Endodermal cell (in vitro differentiated cells): ENCODE measurements at regions not wholly inside any gene's neighbourhood (a gene's known extent, or its start where the extent isn't known, plus 50 kb on each side); places are given as distances from the start of the nearest gene placed in this dataset.
A peak's percentile ranks its signal among the peaks of the same experiment; 100 is the strongest.

ENCODE experiments used
- DNase-seq: peaks from one replicate; pipeline ENCODE4 v3.0.0-alpha.2; 2017
- H3K27ac ChIP-seq: 2 replicates; pipeline ENCODE4 v1.5.1; 2013; ENCODE audit warnings: mild to moderate bottlenecking, low read depth, low read length, moderate library complexity
- H3K27me3 ChIP-seq: 2 replicates; pipeline ENCODE4 v1.6.1; 2013; ENCODE audit warnings: mild to moderate bottlenecking, low read length, moderate library complexity; ENCODE audit not compliant: insufficient read depth, control insufficient read depth, poor library complexity, severe bottlenecking
- H3K36me3 ChIP-seq: 2 replicates; pipeline ENCODE4 v1.7.0; 2013; ENCODE audit warnings: mild to moderate bottlenecking, low read length, moderate library complexity; ENCODE audit not compliant: control insufficient read depth, insufficient read depth
- H3K4me1 ChIP-seq: one replicate; pipeline ENCODE4 v1.7.0; 2013; ENCODE audit warnings: low read length; ENCODE audit not compliant: control insufficient read depth, insufficient read depth
- H3K4me3 ChIP-seq: 2 replicates; pipeline ENCODE4 v1.5.1; 2013; ENCODE audit warnings: mild to moderate bottlenecking, low read length, moderate library complexity
- H3K9ac ChIP-seq: 2 replicates; pipeline ENCODE4 v1.6.1; 2013; ENCODE audit warnings: mild to moderate bottlenecking, low read length, moderate library complexity; ENCODE audit not compliant: poor library complexity, severe bottlenecking; ENCODE audit errors: extremely low read depth
- H3K9me3 ChIP-seq: 2 replicates; pipeline ENCODE4 v1.6.1; 2013; ENCODE audit warnings: mild to moderate bottlenecking, low read length, moderate library complexity; ENCODE audit not compliant: control insufficient read depth
- H3K27ac Mint-ChIP-seq: 2 replicates; pipeline ENCODE4 v1.8.0; 2020; ENCODE audit warnings: mixed read lengths
- H3K27me3 Mint-ChIP-seq: 2 replicates; pipeline ENCODE4 v1.8.0; 2021; ENCODE audit warnings: mild to moderate bottlenecking, mixed read lengths; ENCODE audit not compliant: insufficient read depth
- H3K36me3 Mint-ChIP-seq: 2 replicates; pipeline ENCODE4 v1.8.0; 2020; ENCODE audit warnings: low read depth, mixed read lengths
- H3K4me1 Mint-ChIP-seq: 2 replicates; pipeline ENCODE4 v1.8.0; 2020; ENCODE audit warnings: mixed read lengths
- H3K4me3 Mint-ChIP-seq: 2 replicates; pipeline ENCODE4 v1.8.0; 2020; ENCODE audit warnings: mild to moderate bottlenecking, moderate library complexity, mixed read lengths
- H3K9me3 Mint-ChIP-seq: 2 replicates; pipeline ENCODE4 v1.8.0; 2020; ENCODE audit warnings: mild to moderate bottlenecking, mixed read lengths
- CTCF ChIP-seq: fragments of 200-600 bp; sonication (generic); conservative IDR thresholded peaks from 2 replicates; pipeline ENCODE4 v1.5.0; 2021; ENCODE audit warnings: antibody characterized with exemption, mild to moderate bottlenecking
- WGBS, 2 experiments: methylation state at CpG; one replicate each; pipeline versions ENCODE4 v1.1.5 to v1.1.7; 2013; ENCODE audit warnings: missing lambda C conversion rate in 2 of 2, mixed read lengths in 1 of 2; ENCODE audit not compliant: insufficient coverage in 1 of 2, insufficient read length in 1 of 2; 5-methylcytosine and 5-hydroxymethylcytosine counted together

GRCh38 chr13:73223372-73223781 lies 164.6 kb downstream of the KLF5 start:
- Mint-ChIP-seq H3K36me3 (no peaks in the 10 kb centered on the region), H3K27me3 (no peaks in the 10 kb centered on the region), H3K9me3 (no peaks in the 10 kb centered on the region), H3K4me3 (no peak overlapping the region), H3K4me1 (peaks cover 34% of the 10 kb centered on the region), H3K27ac (no peak overlapping the region)
- Histone ChIP-seq H3K4me3 (no peak overlapping the region), H3K9me3 (no peaks in the 10 kb centered on the region), H3K36me3 (no peaks in the 10 kb centered on the region), H3K4me1 (peaks cover 5% of the 10 kb centered on the region), H3K27me3 (peaks cover 3% of the 10 kb centered on the region), H3K9ac (no peak overlapping the region), H3K27ac (no peak overlapping the region)
- DNase-seq: peak; percentile 55
- TF ChIP-seq CTCF: no peak
- WGBS, 2 experiments: 77 to 88% methylated on average over 4 to 5 of the region's 5 CpGs

DNA sequence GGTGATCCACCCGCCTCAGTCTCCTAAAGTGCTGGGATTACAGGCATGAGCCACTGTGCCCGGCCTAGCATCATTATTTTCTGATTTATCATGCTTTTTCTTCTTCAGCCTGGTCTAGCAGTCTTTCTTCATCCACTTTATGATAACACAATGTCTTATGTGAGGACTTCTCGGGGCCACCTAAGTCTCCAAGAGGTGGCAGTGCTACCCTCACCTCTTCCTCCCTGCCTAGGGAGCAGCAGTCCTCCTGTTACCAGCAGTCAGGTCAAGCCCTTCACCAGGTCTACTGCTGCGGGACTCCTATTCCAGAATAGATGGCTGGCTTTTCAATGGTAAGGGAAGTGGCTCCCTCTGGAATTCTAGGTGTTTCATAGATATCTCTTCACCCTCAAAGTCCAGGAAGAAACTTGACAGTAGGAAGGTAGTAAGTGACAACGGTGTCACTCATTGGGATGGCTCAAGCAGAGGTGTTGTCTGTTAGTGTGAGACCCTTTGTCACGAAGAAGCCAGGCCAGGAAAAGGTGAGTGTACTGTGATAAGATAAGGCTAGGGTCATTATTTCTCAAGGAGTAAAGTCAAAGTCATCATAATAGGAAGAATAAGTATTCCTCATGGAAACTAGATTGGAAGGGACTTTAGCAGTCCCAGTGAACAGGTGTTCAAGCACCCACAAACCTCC lies 164.0 kb downstream of the KLF5 start:
- Mint-ChIP-seq H3K4me1 (peaks cover 34% of the 10 kb centered on the region), H3K27me3 (no peaks in the 10 kb centered on the region), H3K4me3 (no peak overlapping the region), H3K36me3 (no peaks in the 10 kb centered on the region), H3K27ac (no peak overlapping the region), H3K9me3 (no peaks in the 10 kb centered on the region)
- Histone ChIP-seq H3K9ac (no peak overlapping the region), H3K4me1 (peaks cover 5% of the 10 kb centered on the region), H3K36me3 (no peaks in the 10 kb centered on the region), H3K27me3 (peaks cover 3% of the 10 kb centered on the region), H3K27ac (no peak overlapping the region), H3K9me3 (no peaks in the 10 kb centered on the region), H3K4me3 (no peak overlapping the region)
- peak; percentile 53 for DNase-seq
- peak; percentile 51 for TF ChIP-seq CTCF
- 86 to 88% methylated on average over 5 to 6 of the region's 6 CpGs for WGBS, 2 experiments

- no peak for TF ChIP-seq CTCF
- DNase-seq: peak; percentile 59
- Histone ChIP-seq H3K4me1 (peaks cover 5% of the 10 kb centered on the region), H3K4me3 (no peak overlapping the region), H3K9me3 (no peaks in the 10 kb centered on the region), H3K27me3 (peaks cover 3% of the 10 kb centered on the region), H3K27ac (no peak overlapping the region), H3K9ac (no peak overlapping the region), H3K36me3 (no peaks in the 10 kb centered on the region)
- no peaks in the 10 kb centered on the region for H3K36me3 Mint-ChIP-seq
- H3K4me1 Mint-ChIP-seq: peaks cover 38% of the 10 kb centered on the region
- no peaks in the 10 kb centered on the region for H3K9me3 Mint-ChIP-seq
- 58 to 65% methylated on average over 6 to 8 of the region's 8 CpGs for WGBS, 2 experiments
- H3K27me3 Mint-ChIP-seq: no peaks in the 10 kb centered on the region
- H3K4me3 Mint-ChIP-seq: no peak overlapping the region
- H3K27ac Mint-ChIP-seq: peak overlapping the region; percentile 26
Measured at GRCh38 chr13:73220966-73221720, 162.3 kb downstream of the KLF5 start.
